B cell (primary cell): ENCODE measurements at regions not wholly inside any gene's neighbourhood (a gene's known extent, or its start where the extent isn't known, plus 50 kb on each side); places are given as distances from the start of the nearest gene placed in this dataset.

Experiments used
- ATAC-seq: fragments of 200-7000 bp; cut with Tn5 transposase; one replicate; pipeline ENCODE4 v1.10.0; 2021; ENCODE audit warnings: low read depth, mild to moderate bottlenecking, moderate number of reproducible peaks, moderate library complexity
- CTCF ChIA-PET: fragments of 350-600 bp; sonication (Branson Sonifier 250); formaldehyde crosslinking; loops from one replicate; lab custom pipeline; 2021; ENCODE audit warnings: antibody characterized with exemption, inconsistent platforms; lab: Charles Lee
- POLR2A ChIA-PET: fragments of 350-600 bp; sonication (Branson Sonifier 250); formaldehyde crosslinking; loops from one replicate; lab custom pipeline; 2021; ENCODE audit warnings: antibody characterized with exemption; lab: Charles Lee
- DNase-seq: peaks from one replicate; pipeline ENCODE4 v3.0.0; 2013
- H2AFZ ChIP-seq: 2 replicates; pipeline ENCODE4 v1.6.1; 2012; ENCODE audit warnings: mild to moderate bottlenecking, low read depth, low read length; ENCODE audit not compliant: insufficient read depth, poor library complexity, severe bottlenecking
- H3K27ac ChIP-seq, 2 donors: 1 replicate in 1 of 2; 2 replicates in 1 of 2; pipeline ENCODE4 v1.5.1; 2012 to 2013; ENCODE audit warnings: low read length in 2 of 2, mild to moderate bottlenecking in 2 of 2, moderate library complexity in 1 of 2
- H3K27me3 ChIP-seq, 4 experiments: fragments of 200-600 bp in 1 of 4; sonication (generic) in 1 of 4; replicated peaks in 1 of 4; 1 replicate in 2 of 4; 2 replicates in 2 of 4; pipeline versions ENCODE4 v1.6.1 to v1.7.0; 2013 to 2016; ENCODE audit warnings: low read length in 3 of 4, mild to moderate bottlenecking in 2 of 4, mixed read lengths in 1 of 4, moderate library complexity in 1 of 4; ENCODE audit not compliant: insufficient read depth in 4 of 4, control insufficient read depth in 3 of 4; ENCODE audit errors: control extremely low read depth in 1 of 4
- H3K36me3 ChIP-seq, 2 experiments: replicated peaks in 1 of 2; 1 replicate in 1 of 2; 2 replicates in 1 of 2; pipeline versions ENCODE4 v1.6.1 to v1.7.1; 2013; ENCODE audit warnings: low read length in 1 of 2; ENCODE audit not compliant: insufficient read depth in 2 of 2, control insufficient read depth in 1 of 2; ENCODE audit errors: control extremely low read depth in 1 of 2, extremely low read depth in 1 of 2
- H3K4me1 ChIP-seq, 2 donors: fragments of 200-600 bp in 1 of 2; sonication (generic) in 1 of 2; 1 replicate in 1 of 2; 2 replicates in 1 of 2; pipeline versions ENCODE4 v1.5.1 to v1.6.1; 2013 to 2017; ENCODE audit warnings: low read length in 2 of 2; ENCODE audit not compliant: control insufficient read depth in 2 of 2, insufficient read depth in 2 of 2
- H3K4me2 ChIP-seq: replicated peaks from 2 replicates; pipeline ENCODE3; 2012; ENCODE audit warnings: mild to moderate bottlenecking, low read depth, low read length; ENCODE audit not compliant: poor library complexity, severe bottlenecking
- H3K4me3 ChIP-seq, 5 experiments: fragments of 200-600 bp in 1 of 5; sonication (generic) in 1 of 5; 1 replicate in 3 of 5; 2 replicates in 2 of 5; pipeline versions ENCODE4 v1.5.1 to v1.7.0; 2011 to 2016; ENCODE audit warnings: low read length in 4 of 5, mild to moderate bottlenecking in 4 of 5, low read depth in 2 of 5, control low read depth in 1 of 5, moderate library complexity in 1 of 5; ENCODE audit not compliant: insufficient read depth in 1 of 5; ENCODE audit errors: control extremely low read depth in 1 of 5, extremely low read depth in 1 of 5
- H3K79me2 ChIP-seq: fragments of 200-600 bp; sonication (generic); one replicate; pipeline ENCODE4 v1.6.0; 2016; ENCODE audit warnings: low read length; ENCODE audit not compliant: control insufficient read depth, insufficient read depth
- H3K9ac ChIP-seq: fragments of 200-600 bp; sonication (generic); 2 replicates; pipeline ENCODE4 v1.6.1; 2017; ENCODE audit warnings: mild to moderate bottlenecking, low read length, moderate library complexity
- H3K9me3 ChIP-seq, 3 donors: one replicate each; pipeline versions ENCODE4 v1.6.1 to v1.7.1; 2013; ENCODE audit warnings: low read length in 2 of 3; ENCODE audit not compliant: control insufficient read depth in 2 of 3, insufficient read depth in 1 of 3; ENCODE audit errors: control extremely low read depth in 1 of 3
- H4K20me1 ChIP-seq: 2 replicates; pipeline ENCODE4 v1.6.0; 2012; ENCODE audit warnings: mild to moderate bottlenecking, low read length; ENCODE audit not compliant: insufficient read depth, control insufficient read depth, poor library complexity, severe bottlenecking
- H3K27ac Mint-ChIP-seq: one replicate; pipeline ENCODE4 v1.8.0; 2021; ENCODE audit warnings: mixed read lengths
- H3K27me3 Mint-ChIP-seq: one replicate; pipeline ENCODE4 v1.8.0; 2021; ENCODE audit warnings: mixed read lengths
- H3K4me1 Mint-ChIP-seq: one replicate; pipeline ENCODE4 v1.8.0; 2021; ENCODE audit warnings: mixed read lengths
- H3K4me3 Mint-ChIP-seq: one replicate; pipeline ENCODE4 v1.8.0; 2021; ENCODE audit warnings: mixed read lengths
- H3K9me3 Mint-ChIP-seq: one replicate; pipeline ENCODE4 v1.8.0; 2022; ENCODE audit warnings: mixed read lengths; ENCODE audit not compliant: insufficient read depth
- EZH2 ChIP-seq: IDR thresholded peaks from 2 replicates; pipeline ENCODE4 v1.6.1; 2012; ENCODE audit warnings: borderline replicate concordance, low read depth, mild to moderate bottlenecking, moderate library complexity, low read length; ENCODE audit not compliant: insufficient read depth, poor library complexity, severe bottlenecking
- WGBS: methylation state at CpG from one replicate; pipeline ENCODE4 v1.1.5; 2013; ENCODE audit warnings: missing lambda C conversion rate; ENCODE audit not compliant: insufficient coverage; 5-methylcytosine and 5-hydroxymethylcytosine counted together
- intact Hi-C: fragments of 100-400 bp; cut with micrococcal nuclease; formaldehyde crosslinking; loops from one replicate; pipeline ENCODE4 v1.10.0; 2022
- TF ChIP-seq, protein P1 (sequence below): fragments of 200-600 bp; IDR thresholded peaks from one replicate; pipeline ENCODE4 v1.8.0; 2022; ENCODE audit warnings: antibody characterized with exemption, mild to moderate bottlenecking

DNA sequence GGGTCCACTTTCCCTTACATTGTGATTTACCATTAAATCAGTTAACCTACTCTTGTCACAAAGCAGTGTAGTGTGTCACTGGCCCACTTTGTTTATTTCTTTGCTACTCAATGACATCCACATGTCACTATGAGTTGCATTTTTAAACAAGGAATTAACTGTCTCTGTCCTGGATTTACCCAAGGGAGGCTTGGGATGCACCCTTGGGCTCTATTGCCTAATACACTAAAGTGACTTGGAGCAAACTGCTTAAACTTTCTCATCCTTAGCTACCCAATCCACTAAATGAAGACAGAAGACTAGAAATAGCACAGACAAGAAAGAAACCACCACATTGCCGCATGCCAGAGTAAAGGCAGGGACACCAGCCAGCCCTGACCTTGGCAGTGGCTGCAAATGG is 136.2 kb upstream of the TIAM1 start:
- ATAC-seq = no peak
- H3K79me2 ChIP-seq = no peaks in the 10 kb centered on the region
- H3K27ac Mint-ChIP-seq = no peak overlapping the region
- ChIA-PET POLR2A (no interaction called here), CTCF (no interaction called here)
- no peaks in the 10 kb centered on the region for H3K9me3 Mint-ChIP-seq
- H4K20me1 ChIP-seq = no peaks in the 10 kb centered on the region
- H3K27me3 ChIP-seq = no peaks in the 10 kb centered on the region
- no CpG with 5 or more reads among the region's 1 CpG for WGBS
- H3K9ac ChIP-seq = no peak overlapping the region
- H2AFZ ChIP-seq = no peak overlapping the region
- no peaks in the 10 kb centered on the region for H3K27me3 Mint-ChIP-seq
- H3K4me1 ChIP-seq = no peaks in the 10 kb centered on the region
- intact Hi-C loops = no loop called here
- TF ChIP-seq, protein P1, sequence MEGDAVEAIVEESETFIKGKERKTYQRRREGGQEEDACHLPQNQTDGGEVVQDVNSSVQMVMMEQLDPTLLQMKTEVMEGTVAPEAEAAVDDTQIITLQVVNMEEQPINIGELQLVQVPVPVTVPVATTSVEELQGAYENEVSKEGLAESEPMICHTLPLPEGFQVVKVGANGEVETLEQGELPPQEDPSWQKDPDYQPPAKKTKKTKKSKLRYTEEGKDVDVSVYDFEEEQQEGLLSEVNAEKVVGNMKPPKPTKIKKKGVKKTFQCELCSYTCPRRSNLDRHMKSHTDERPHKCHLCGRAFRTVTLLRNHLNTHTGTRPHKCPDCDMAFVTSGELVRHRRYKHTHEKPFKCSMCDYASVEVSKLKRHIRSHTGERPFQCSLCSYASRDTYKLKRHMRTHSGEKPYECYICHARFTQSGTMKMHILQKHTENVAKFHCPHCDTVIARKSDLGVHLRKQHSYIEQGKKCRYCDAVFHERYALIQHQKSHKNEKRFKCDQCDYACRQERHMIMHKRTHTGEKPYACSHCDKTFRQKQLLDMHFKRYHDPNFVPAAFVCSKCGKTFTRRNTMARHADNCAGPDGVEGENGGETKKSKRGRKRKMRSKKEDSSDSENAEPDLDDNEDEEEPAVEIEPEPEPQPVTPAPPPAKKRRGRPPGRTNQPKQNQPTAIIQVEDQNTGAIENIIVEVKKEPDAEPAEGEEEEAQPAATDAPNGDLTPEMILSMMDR = no peak
- TF ChIP-seq EZH2 = no peak
- no peak overlapping the region for H3K4me2 ChIP-seq
- no peak overlapping the region for H3K4me3 ChIP-seq
- no peak overlapping the region for H3K4me3 Mint-ChIP-seq
- no peak overlapping the region for H3K27ac ChIP-seq
- H3K4me1 Mint-ChIP-seq = no peaks in the 10 kb centered on the region
- no peaks in the 10 kb centered on the region for H3K36me3 ChIP-seq
- no peak for DNase-seq
- peaks cover 0 to 37% (median 9%) of the 10 kb centered on the region in 3 donors for H3K9me3 ChIP-seq

DNA sequence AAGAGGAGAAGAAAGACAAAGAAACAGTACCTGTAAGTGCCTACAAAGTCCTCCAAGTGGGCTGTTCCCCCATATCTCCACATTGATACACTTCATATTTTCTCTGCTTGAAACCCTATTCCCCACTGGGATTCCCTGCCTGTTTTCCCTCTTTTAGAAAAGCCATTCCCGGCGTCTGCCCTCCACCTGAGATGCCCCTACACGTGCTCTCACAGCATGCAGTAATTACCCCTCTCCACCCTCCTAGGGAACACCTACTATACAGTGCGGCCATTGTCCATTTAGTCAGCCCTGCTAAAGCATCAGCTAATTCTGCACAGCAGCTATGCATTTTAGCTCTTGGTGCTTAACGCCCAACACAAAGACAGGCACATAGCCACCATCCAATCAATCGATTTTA is 135.7 kb upstream of the TIAM1 start:
- H3K9me3 Mint-ChIP-seq = no peaks in the 10 kb centered on the region
- no peaks in the 10 kb centered on the region for H3K4me1 ChIP-seq
- TF ChIP-seq, protein P1 = no peak
- TF ChIP-seq EZH2 = no peak
- 88% methylated on average over 6 of the region's 6 CpGs for WGBS
- no peak overlapping the region for H3K27ac Mint-ChIP-seq
- no peak overlapping the region for H3K9ac ChIP-seq
- no peaks in the 10 kb centered on the region for H4K20me1 ChIP-seq
- H3K4me1 Mint-ChIP-seq = no peaks in the 10 kb centered on the region
- no peak overlapping the region for H3K4me3 ChIP-seq
- ATAC-seq = no peak
- H3K4me2 ChIP-seq = no peak overlapping the region
- CTCF ChIA-PET = no interaction called here
- H3K27me3 Mint-ChIP-seq = no peaks in the 10 kb centered on the region
- H2AFZ ChIP-seq = no peak overlapping the region
- intact Hi-C loops = no loop called here
- H3K36me3 ChIP-seq = no peaks in the 10 kb centered on the region
- H3K9me3 ChIP-seq = peaks cover 0 to 32% (median 9%) of the 10 kb centered on the region in 3 donors
- DNase-seq = no peak
- H3K4me3 Mint-ChIP-seq = no peak overlapping the region
- no peaks in the 10 kb centered on the region for H3K79me2 ChIP-seq
- no peak overlapping the region for H3K27ac ChIP-seq
- H3K27me3 ChIP-seq = no peaks in the 10 kb centered on the region
- POLR2A ChIA-PET = no interaction called here
